A673 (cell line): ENCODE measurements at regions not wholly inside any gene's neighbourhood (a gene's known extent, or its start where the extent isn't known, plus 50 kb on each side); places are given as distances from the start of the nearest gene placed in this dataset.

ENCODE experiments used
- BruUV-seq: library from RNA; stranded (reverse); fragments of 400-500 nt; replicated peaks from 2 replicates; lab custom pipeline; 2021; lab: Mats Ljungman, UMichigan
- CTCF ChIA-PET: fragments of 300-600 bp; sonication (Branson Sonifier 250); formaldehyde crosslinking; loops from one replicate; lab custom pipeline; 2022; ENCODE audit warnings: antibody characterized with exemption; lab: Charles Lee
- POLR2A ChIA-PET: fragments of 300-600 bp; sonication (Branson Sonifier 250); formaldehyde crosslinking; loops from one replicate; lab custom pipeline; 2022; ENCODE audit warnings: antibody characterized with exemption; ENCODE audit not compliant: low non-redundant PET; lab: Charles Lee
- DNase-seq: peaks from one replicate; pipeline ENCODE4 v3.0.0-alpha.2; 2015; ENCODE audit warnings: low spot score
- H3K27ac ChIP-seq: fragments of 200-600 bp; sonication (generic); 2 replicates; pipeline ENCODE4 v1.5.1; 2016; ENCODE audit warnings: mixed run types, low read depth, mild to moderate bottlenecking, mixed read lengths, antibody characterized with exemption, low read length; ENCODE audit not compliant: poor library complexity, severe bottlenecking
- H3K27me3 ChIP-seq: fragments of 200-600 bp; sonication (generic); replicated peaks from 2 replicates; pipeline ENCODE4 v1.6.1; 2017; ENCODE audit warnings: mixed run types, low read depth, mild to moderate bottlenecking, mixed read lengths, antibody characterized with exemption, low read length; ENCODE audit not compliant: insufficient read depth, poor library complexity
- H3K36me3 ChIP-seq: fragments of 200-600 bp; sonication (generic); 2 replicates; pipeline ENCODE4 v1.6.1; 2016; ENCODE audit warnings: mixed run types, mild to moderate bottlenecking, mixed read lengths, antibody characterized with exemption, low read length; ENCODE audit not compliant: insufficient read depth, poor library complexity, severe bottlenecking
- H3K4me1 ChIP-seq: fragments of 200-600 bp; sonication (generic); 2 replicates; pipeline ENCODE4 v1.6.1; 2017; ENCODE audit warnings: mixed run types, mild to moderate bottlenecking, mixed read lengths, antibody characterized with exemption, low read length; ENCODE audit not compliant: insufficient read depth, poor library complexity, severe bottlenecking
- H3K4me3 ChIP-seq: fragments of 200-600 bp; sonication (generic); 2 replicates; pipeline ENCODE4 v1.5.1; 2016; ENCODE audit warnings: low read depth, mixed run types, mild to moderate bottlenecking, mixed read lengths, low read length; ENCODE audit not compliant: poor library complexity, severe bottlenecking
- H3K9me3 ChIP-seq: fragments of 200-600 bp; sonication (generic); 2 replicates; pipeline ENCODE4 v1.6.1; 2016; ENCODE audit warnings: mixed run types, low read depth, mild to moderate bottlenecking, mixed read lengths, antibody characterized with exemption, low read length; ENCODE audit not compliant: poor library complexity, severe bottlenecking
- CTCF ChIP-seq: fragments of 300-800, 200-600 bp; sonication (generic); conservative IDR thresholded peaks from 2 replicates; pipeline ENCODE4 v1.5.1; 2017; ENCODE audit warnings: low read depth, mild to moderate bottlenecking, antibody characterized with exemption, low read length, moderate library complexity, mixed read lengths
- EZH2 ChIP-seq: fragments of 200-600 bp; sonication (generic); IDR thresholded peaks from 2 replicates; pipeline ENCODE4 v1.6.1; 2017; ENCODE audit warnings: borderline replicate concordance, low read depth, mild to moderate bottlenecking, mixed read lengths, antibody characterized with exemption, low read length; ENCODE audit not compliant: poor library complexity, severe bottlenecking
- intact Hi-C: fragments of 100-400 bp; cut with micrococcal nuclease; formaldehyde crosslinking; loops from one replicate; pipeline ENCODE4 v1.10.0; 2022; ENCODE audit not compliant: unreplicated experiment

GRCh38 chr9:86856259-86856658 is 91.0 kb downstream of the GAS1 start:
- CTCF ChIA-PET = no interaction called here
- Histone ChIP-seq H3K4me1 (no peaks in the 10 kb centered on the region), H3K27ac (no peak overlapping the region), H3K4me3 (no peak overlapping the region), H3K9me3 (no peaks in the 10 kb centered on the region), H3K36me3 (no peaks in the 10 kb centered on the region), H3K27me3 (no peaks in the 10 kb centered on the region)
- TF ChIP-seq EZH2 (no peak), CTCF (0 out of 2 replicates have a peak, but pooled peaks have one; percentile 12)
- no TSS peak for BruUV-seq
- POLR2A ChIA-PET = no interaction called here
- intact Hi-C loops = no loop called here
- no peak for DNase-seq

- intact Hi-C loops = no loop called here
- no TSS peak for BruUV-seq
- peak; percentile 64 for DNase-seq
- Histone ChIP-seq H3K36me3 (no peaks in the 10 kb centered on the region), H3K9me3 (no peaks in the 10 kb centered on the region), H3K27ac (no peak overlapping the region), H3K4me3 (no peak overlapping the region), H3K27me3 (no peaks in the 10 kb centered on the region), H3K4me1 (no peaks in the 10 kb centered on the region)
- ChIA-PET CTCF (no interaction called here), POLR2A (no interaction called here)
- TF ChIP-seq CTCF (no peak), EZH2 (no peak)
Observed at GRCh38 chr9:86854898-86855523, 92.3 kb downstream of the GAS1 start.

GRCh38 chr9:86846656-86847055 is 100.7 kb downstream of the GAS1 start:
- Histone ChIP-seq H3K36me3 (no peaks in the 10 kb centered on the region), H3K9me3 (no peaks in the 10 kb centered on the region), H3K27ac (no peak overlapping the region), H3K27me3 (no peaks in the 10 kb centered on the region), H3K4me1 (no peaks in the 10 kb centered on the region), H3K4me3 (no peak overlapping the region)
- CTCF ChIA-PET = no interaction called here
- no peak for TF ChIP-seq EZH2
- TF ChIP-seq CTCF = no peak
- POLR2A ChIA-PET = no interaction called here
- intact Hi-C loops = no loop called here
- DNase-seq = no peak
- BruUV-seq = no TSS peak
